Hepatocyte (in vitro differentiated cells): ENCODE measurements at regions not wholly inside any gene's neighbourhood (a gene's known extent, or its start where the extent isn't known, plus 50 kb on each side); places are given as distances from the start of the nearest gene placed in this dataset.

Experiments
- DNase-seq: peaks from one replicate; pipeline ENCODE4 v3.0.0-alpha.2; 2016; ENCODE audit warnings: low spot score
- H2AFZ ChIP-seq: fragments of 200-600 bp; sonication (generic); 2 replicates; pipeline ENCODE4 v1.6.0; 2016; ENCODE audit warnings: antibody characterized with exemption, mild to moderate bottlenecking
- H3K27ac ChIP-seq: fragments of 200-600 bp; sonication (generic); 2 replicates; pipeline ENCODE4 v1.5.1; 2016; ENCODE audit warnings: mild to moderate bottlenecking
- H3K27me3 ChIP-seq: fragments of 200-600 bp; sonication (generic); 2 replicates; pipeline ENCODE4 v1.6.1; 2016
- H3K36me3 ChIP-seq: fragments of 200-600 bp; sonication (generic); replicated peaks from 2 replicates; pipeline ENCODE4 v1.5.1; 2016; ENCODE audit warnings: low read depth; ENCODE audit not compliant: insufficient read depth
- H3K4me1 ChIP-seq: fragments of 200-600 bp; sonication (generic); 2 replicates; pipeline ENCODE4 v1.5.1; 2016; ENCODE audit warnings: mild to moderate bottlenecking, moderate library complexity; ENCODE audit not compliant: insufficient read depth
- H3K4me2 ChIP-seq: fragments of 200-600 bp; sonication (generic); 2 replicates; pipeline ENCODE4 v1.6.0; 2016
- H3K4me3 ChIP-seq: fragments of 200-600 bp; sonication (generic); 2 replicates; pipeline ENCODE4 v1.5.1; 2016; ENCODE audit warnings: mild to moderate bottlenecking
- H3K79me2 ChIP-seq: fragments of 200-600 bp; sonication (generic); 2 replicates; pipeline ENCODE4 v1.6.0; 2017; ENCODE audit warnings: mild to moderate bottlenecking
- H3K9me2 ChIP-seq: fragments of 200-600 bp; sonication (generic); replicated peaks from 2 replicates; pipeline ENCODE4 v1.6.0; 2017; ENCODE audit warnings: mild to moderate bottlenecking; ENCODE audit not compliant: insufficient read depth
- H3K9me3 ChIP-seq: fragments of 200-600 bp; sonication (generic); 2 replicates; pipeline ENCODE4 v1.5.1; 2016; ENCODE audit warnings: low read depth, mild to moderate bottlenecking
- H4K20me1 ChIP-seq: fragments of 200-600 bp; sonication (generic); 2 replicates; pipeline ENCODE4 v1.6.0; 2016; ENCODE audit warnings: mild to moderate bottlenecking; ENCODE audit not compliant: insufficient read depth, poor library complexity, severe bottlenecking
- CTCF ChIP-seq: fragments of 200-600 bp; sonication (generic); IDR thresholded peaks from 2 replicates; pipeline ENCODE4 v1.5.1; 2016; ENCODE audit warnings: antibody characterized with exemption, mild to moderate bottlenecking; ENCODE audit not compliant: poor library complexity
- EZH2 ChIP-seq: fragments of 200-600 bp; sonication (generic); IDR thresholded peaks from 2 replicates; pipeline ENCODE4 v1.6.1; 2016; ENCODE audit warnings: antibody characterized with exemption, mild to moderate bottlenecking, borderline replicate concordance
- EZH2phosphoT487 ChIP-seq: fragments of 200-600 bp; sonication (generic); IDR thresholded peaks from one replicate; pipeline ENCODE4 v1.6.1; 2018; ENCODE audit warnings: antibody characterized with exemption, mild to moderate bottlenecking, low read depth, moderate library complexity; ENCODE audit not compliant: unreplicated experiment, severe bottlenecking
- WGBS: methylation state at CpG from one replicate; pipeline ENCODE4 v1.1.6; 2016; ENCODE audit warnings: low lambda C conversion rate; ENCODE audit errors: missing lambda C conversion rate; 5-methylcytosine and 5-hydroxymethylcytosine counted together

DNA sequence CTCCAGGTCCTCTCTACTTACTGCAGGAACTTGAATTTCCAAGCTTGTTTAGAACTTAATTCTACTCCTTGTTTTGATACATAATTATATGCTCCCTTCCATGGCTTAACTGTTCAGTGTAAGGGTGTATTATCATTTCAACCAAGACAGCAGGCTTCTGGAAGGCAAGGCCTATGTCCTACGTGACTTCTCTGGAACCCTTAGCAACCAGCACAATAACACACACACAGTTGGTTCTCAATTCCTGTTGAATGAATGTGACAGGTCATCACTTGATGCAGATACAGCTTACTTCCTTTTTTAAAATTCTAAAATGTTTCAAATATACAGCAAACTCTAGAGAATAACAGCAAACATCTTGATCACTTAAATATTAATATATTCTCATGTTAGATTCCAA, 77.7 kb upstream of the COCH start:
- H3K4me3 ChIP-seq: no peak overlapping the region
- H3K9me2 ChIP-seq: no peaks in the 10 kb centered on the region
- H3K79me2 ChIP-seq: no peaks in the 10 kb centered on the region
- no peaks in the 10 kb centered on the region for H4K20me1 ChIP-seq
- H3K27ac ChIP-seq: no peak overlapping the region
- H3K9me3 ChIP-seq: no peaks in the 10 kb centered on the region
- no peak for DNase-seq
- 71% methylated on average over 1 of the region's 1 CpG for WGBS
- H3K36me3 ChIP-seq: no peaks in the 10 kb centered on the region
- TF ChIP-seq CTCF (no peak), EZH2phosphoT487 (no peak), EZH2 (no peak)
- no peak overlapping the region for H2AFZ ChIP-seq
- no peaks in the 10 kb centered on the region for H3K27me3 ChIP-seq
- no peak overlapping the region for H3K4me2 ChIP-seq
- no peaks in the 10 kb centered on the region for H3K4me1 ChIP-seq

GRCh38 chr14:30798516-30798915, 75.8 kb upstream of the COCH start:
- 91% methylated on average over 1 of the region's 1 CpG for WGBS
- H3K36me3 ChIP-seq: no peaks in the 10 kb centered on the region
- H3K9me2 ChIP-seq: no peaks in the 10 kb centered on the region
- no peak overlapping the region for H3K4me2 ChIP-seq
- no peaks in the 10 kb centered on the region for H3K27me3 ChIP-seq
- TF ChIP-seq EZH2phosphoT487: no peak
- TF ChIP-seq CTCF: no peak
- TF ChIP-seq EZH2: no peak
- H3K9me3 ChIP-seq: no peaks in the 10 kb centered on the region
- no peak overlapping the region for H3K27ac ChIP-seq
- no peaks in the 10 kb centered on the region for H3K79me2 ChIP-seq
- H2AFZ ChIP-seq: no peak overlapping the region
- no peaks in the 10 kb centered on the region for H3K4me1 ChIP-seq
- no peaks in the 10 kb centered on the region for H4K20me1 ChIP-seq
- DNase-seq: no peak
- no peak overlapping the region for H3K4me3 ChIP-seq

- WGBS: 89% methylated on average over 2 of the region's 2 CpGs
- TF ChIP-seq EZH2 (no peak), EZH2phosphoT487 (no peak), CTCF (no peak)
- Histone ChIP-seq H3K27ac (no peak overlapping the region), H2AFZ (no peak overlapping the region), H3K4me3 (no peak overlapping the region), H3K4me2 (no peak overlapping the region), H4K20me1 (no peaks in the 10 kb centered on the region), H3K36me3 (no peaks in the 10 kb centered on the region), H3K9me2 (no peaks in the 10 kb centered on the region), H3K79me2 (no peaks in the 10 kb centered on the region), H3K4me1 (no peaks in the 10 kb centered on the region), H3K9me3 (no peaks in the 10 kb centered on the region), H3K27me3 (no peaks in the 10 kb centered on the region)
- DNase-seq: no peak
These were observed 75.4 kb upstream of the COCH start for GRCh38 chr14:30798961-30799360.

GRCh38 chr14:30799933-30800332, 74.4 kb upstream of the COCH start:
- 70% methylated on average over 1 of the region's 1 CpG for WGBS
- Histone ChIP-seq H3K9me3 (no peaks in the 10 kb centered on the region), H3K4me3 (no peak overlapping the region), H3K79me2 (no peaks in the 10 kb centered on the region), H3K27ac (no peak overlapping the region), H3K4me1 (no peaks in the 10 kb centered on the region), H2AFZ (no peak overlapping the region), H3K4me2 (no peak overlapping the region), H3K9me2 (no peaks in the 10 kb centered on the region), H3K27me3 (no peaks in the 10 kb centered on the region), H3K36me3 (no peaks in the 10 kb centered on the region), H4K20me1 (no peaks in the 10 kb centered on the region)
- DNase-seq: no peak
- no peak for TF ChIP-seq EZH2
- TF ChIP-seq EZH2phosphoT487: no peak
- no peak for TF ChIP-seq CTCF
